ENCODE measurements at regions not wholly inside any gene's neighbourhood (a gene's known extent, or its start where the extent isn't known, plus 50 kb on each side); places are given as distances from the start of the nearest gene placed in this dataset.

- no peak for TF ChIP-seq POLR2AphosphoS5 (IDR thresholded peaks at IDR 0.05; ENCODE audit: insufficient read depth in 1 of 2, low read depth in 1 of 2)
- TF ChIP-seq CTCF (IDR thresholded peaks at IDR 0.05): no peak
Measured at GRCh38 chr16:6331770-6332169, 1000.9 kb upstream of the RBFOX1 start.

All from vagina (tissue), 2 donors.